ENCODE measurements at regions not wholly inside any gene's neighbourhood (a gene's known extent, or its start where the extent isn't known, plus 50 kb on each side); places are given as distances from the start of the nearest gene placed in this dataset.

DNA sequence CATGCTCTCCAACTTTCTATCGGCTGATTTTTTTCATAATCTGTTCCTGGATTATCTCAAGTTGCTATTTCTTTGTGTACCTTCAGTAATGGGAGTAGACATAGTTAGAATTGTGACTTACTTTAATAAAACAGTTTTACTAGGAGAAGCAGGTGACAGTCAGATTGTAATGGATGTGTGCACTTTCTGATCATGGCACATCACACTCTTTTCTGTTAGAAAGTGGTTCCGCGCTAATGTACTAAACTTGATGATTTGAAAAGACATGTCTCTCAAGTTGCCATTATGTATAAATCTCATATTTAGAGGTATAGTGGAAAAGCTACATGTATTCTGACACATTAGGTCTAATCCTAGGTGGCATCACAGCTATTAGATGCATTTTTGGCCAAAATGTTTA is 121.3 kb upstream of the CDH8 start:
- Histone ChIP-seq H2AFZ (ENCODE audit: low read length, unreplicated experiment) (no peak overlapping the region), H3K27me3 (ENCODE audit: insufficient read depth, low read length) (no peaks in the 10 kb centered on the region), H3K4me1 (ENCODE audit: control insufficient read depth, insufficient read depth, low read length, unreplicated experiment) (no peaks in the 10 kb centered on the region), H3K27ac (ENCODE audit: low read depth, low read length) (no peak overlapping the region), H3K36me3 (ENCODE audit: insufficient read depth, low read length) (no peaks in the 10 kb centered on the region), H3K79me2 (ENCODE audit: control insufficient read depth, insufficient read depth, low read length, unreplicated experiment) (no peaks in the 10 kb centered on the region), H3K4me3 (ENCODE audit: low read depth, low read length) (no peak overlapping the region)

DNA sequence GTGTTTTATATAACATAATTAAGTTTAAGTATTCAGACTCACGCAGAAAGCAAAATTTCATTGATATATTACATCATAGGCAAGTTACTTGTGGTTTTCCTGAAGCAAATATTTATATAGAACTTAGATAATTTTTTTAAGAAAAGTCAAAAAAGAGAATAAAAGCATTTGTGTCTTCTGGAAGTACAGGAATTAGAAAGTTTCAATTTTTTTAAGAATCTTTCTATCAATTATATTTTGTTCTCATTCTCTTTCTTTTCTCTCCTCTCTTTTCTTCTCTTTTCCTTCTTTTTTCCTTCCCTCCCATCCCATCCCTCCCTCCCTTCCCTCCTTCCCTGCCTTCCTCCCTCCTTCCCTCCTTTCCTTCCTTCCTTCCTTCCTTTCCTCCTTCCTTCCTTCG is 120.7 kb upstream of the CDH8 start:
- no peak overlapping the region for H3K4me3 ChIP-seq (ENCODE audit: low read depth, low read length)
- H3K4me1 ChIP-seq (ENCODE audit: control insufficient read depth, insufficient read depth, low read length, unreplicated experiment) = no peaks in the 10 kb centered on the region
- no peaks in the 10 kb centered on the region for H3K36me3 ChIP-seq (ENCODE audit: insufficient read depth, low read length)
- H2AFZ ChIP-seq (ENCODE audit: low read length, unreplicated experiment) = no peak overlapping the region
- H3K27ac ChIP-seq (ENCODE audit: low read depth, low read length) = no peak overlapping the region
- no peaks in the 10 kb centered on the region for H3K27me3 ChIP-seq (ENCODE audit: insufficient read depth, low read length)
- H3K79me2 ChIP-seq (ENCODE audit: control insufficient read depth, insufficient read depth, low read length, unreplicated experiment) = no peaks in the 10 kb centered on the region

DNA sequence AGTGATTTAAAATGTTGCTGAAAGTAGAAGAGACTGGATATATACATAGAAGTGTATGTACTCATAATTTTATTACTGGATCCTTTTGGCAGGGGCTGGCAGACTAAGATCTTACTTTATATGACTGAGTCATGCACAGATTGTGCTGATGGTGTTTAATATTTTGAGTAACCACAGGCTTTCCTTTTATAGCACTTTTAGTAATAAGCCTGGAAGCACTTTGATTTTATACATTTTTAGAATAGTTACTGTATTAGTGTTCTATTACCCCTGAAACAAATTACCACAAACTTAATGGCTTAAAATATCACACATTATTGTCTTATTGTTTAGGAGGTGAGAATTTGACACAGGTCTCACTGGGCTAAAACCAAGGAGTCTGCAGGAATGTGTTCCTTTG is 113.4 kb upstream of the CDH8 start:
- Histone ChIP-seq H3K27ac (ENCODE audit: low read depth, low read length) (no peak overlapping the region), H3K27me3 (ENCODE audit: insufficient read depth, low read length) (no peaks in the 10 kb centered on the region), H2AFZ (ENCODE audit: low read length, unreplicated experiment) (no peak overlapping the region), H3K4me1 (ENCODE audit: control insufficient read depth, insufficient read depth, low read length, unreplicated experiment) (no peaks in the 10 kb centered on the region), H3K36me3 (ENCODE audit: insufficient read depth, low read length) (no peaks in the 10 kb centered on the region), H3K79me2 (ENCODE audit: control insufficient read depth, insufficient read depth, low read length, unreplicated experiment) (no peaks in the 10 kb centered on the region), H3K4me3 (ENCODE audit: low read depth, low read length) (no peak overlapping the region)

DNA sequence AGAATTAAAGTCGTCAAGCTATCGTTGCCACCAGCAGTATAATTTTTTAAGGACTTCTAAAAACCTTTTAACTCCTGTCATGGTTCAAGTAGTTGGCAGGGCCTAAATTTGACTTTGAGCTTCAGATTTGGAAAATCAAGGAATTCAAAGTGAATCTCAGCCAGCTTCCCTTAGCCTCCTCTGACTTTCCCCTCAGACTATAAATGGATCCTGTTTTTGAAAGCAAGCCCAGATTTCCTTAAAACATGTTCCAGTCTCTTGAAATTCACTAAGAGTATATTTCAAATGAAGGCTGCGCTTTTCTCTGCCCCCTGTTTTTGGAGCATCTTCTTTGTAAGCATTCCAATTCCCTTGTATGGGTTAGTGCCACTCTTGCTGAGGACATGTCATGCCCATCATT is 101.8 kb upstream of the CDH8 start:
- Histone ChIP-seq H2AFZ (ENCODE audit: low read length, unreplicated experiment) (no peak overlapping the region), H3K27me3 (ENCODE audit: insufficient read depth, low read length) (no peaks in the 10 kb centered on the region), H3K36me3 (ENCODE audit: insufficient read depth, low read length) (no peaks in the 10 kb centered on the region), H3K27ac (ENCODE audit: low read depth, low read length) (no peak overlapping the region), H3K4me1 (ENCODE audit: control insufficient read depth, insufficient read depth, low read length, unreplicated experiment) (no peaks in the 10 kb centered on the region), H3K4me3 (ENCODE audit: low read depth, low read length) (no peak overlapping the region), H3K79me2 (ENCODE audit: control insufficient read depth, insufficient read depth, low read length, unreplicated experiment) (no peaks in the 10 kb centered on the region)

DNA sequence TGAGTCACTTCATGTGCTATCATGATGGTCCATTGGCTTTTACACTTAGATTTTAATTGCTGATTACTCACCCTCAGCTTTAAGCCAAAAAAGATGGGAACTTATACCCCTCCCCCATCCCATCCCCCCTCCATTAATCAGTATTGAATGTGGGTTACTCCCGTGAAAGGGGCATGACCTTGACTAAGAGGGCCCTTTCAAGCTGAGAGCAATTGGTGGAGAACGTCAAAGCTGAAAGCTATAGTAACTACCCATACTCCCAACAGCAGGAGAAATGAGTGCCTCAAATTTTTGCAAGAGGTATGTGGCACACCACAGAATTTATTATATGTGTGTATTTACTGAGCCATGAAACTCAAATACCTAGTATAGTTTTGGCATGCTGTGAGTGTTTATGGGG is 99.7 kb upstream of the CDH8 start:
- no peaks in the 10 kb centered on the region for H3K36me3 ChIP-seq (ENCODE audit: insufficient read depth, low read length)
- H3K4me3 ChIP-seq (ENCODE audit: low read depth, low read length) = no peak overlapping the region

DNA sequence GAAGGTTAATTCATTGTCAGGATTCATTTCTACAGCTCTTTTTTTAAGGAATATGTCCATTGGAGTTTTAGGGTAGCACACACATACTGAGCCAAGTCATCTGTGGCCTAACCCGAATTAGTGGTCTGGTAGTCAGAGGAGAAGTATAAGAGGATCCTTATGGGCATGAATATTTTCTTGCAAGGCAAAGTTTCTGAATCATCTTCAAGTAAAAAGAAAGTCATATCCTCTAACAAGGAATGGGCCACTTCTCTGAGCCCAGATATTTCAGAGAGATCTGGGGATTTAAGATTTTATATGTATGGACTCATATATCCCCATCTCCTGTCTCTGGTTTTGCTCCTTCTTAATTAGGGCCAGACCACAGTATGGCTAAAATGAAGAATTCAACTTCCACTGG is 99.2 kb upstream of the CDH8 start:
- H3K27ac ChIP-seq (ENCODE audit: low read depth, low read length) = no peak overlapping the region
- H3K79me2 ChIP-seq (ENCODE audit: control insufficient read depth, insufficient read depth, low read length, unreplicated experiment) = no peaks in the 10 kb centered on the region

More for the DNA sequence above, 99.7 kb upstream of the CDH8 start:
- H3K79me2 ChIP-seq (ENCODE audit: control insufficient read depth, insufficient read depth, low read length, unreplicated experiment) = no peaks in the 10 kb centered on the region
- H2AFZ ChIP-seq (ENCODE audit: low read length, unreplicated experiment) = no peak overlapping the region
- H3K27me3 ChIP-seq (ENCODE audit: insufficient read depth, low read length) = no peaks in the 10 kb centered on the region
- H3K4me1 ChIP-seq (ENCODE audit: control insufficient read depth, insufficient read depth, low read length, unreplicated experiment) = no peaks in the 10 kb centered on the region
- no peak overlapping the region for H3K27ac ChIP-seq (ENCODE audit: low read depth, low read length)

DNA sequence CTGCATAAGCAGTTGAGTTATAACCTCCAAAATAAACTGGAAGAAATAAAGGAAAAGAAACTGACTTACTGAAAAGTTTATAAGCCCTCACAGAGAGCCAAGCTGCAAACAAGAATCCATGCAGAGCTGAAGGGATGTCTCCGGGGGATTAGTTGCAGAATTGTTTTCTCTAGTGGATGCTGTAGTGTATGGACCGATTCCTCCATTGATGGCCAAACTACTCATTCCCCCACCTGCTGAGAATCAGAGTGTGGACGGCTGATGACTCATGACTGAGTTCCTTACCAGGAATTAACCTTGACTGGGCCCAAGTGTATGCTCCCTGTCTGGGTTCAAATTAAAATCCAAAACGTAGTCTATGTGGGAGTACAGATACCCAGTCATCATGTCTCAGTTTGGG is 93.9 kb upstream of the CDH8 start:
- Histone ChIP-seq H3K27ac (ENCODE audit: low read depth, low read length) (no peak overlapping the region), H3K4me1 (ENCODE audit: control insufficient read depth, insufficient read depth, low read length, unreplicated experiment) (no peaks in the 10 kb centered on the region), H3K36me3 (ENCODE audit: insufficient read depth, low read length) (no peaks in the 10 kb centered on the region), H2AFZ (ENCODE audit: low read length, unreplicated experiment) (no peak overlapping the region), H3K4me3 (ENCODE audit: low read depth, low read length) (no peak overlapping the region), H3K27me3 (ENCODE audit: insufficient read depth, low read length) (no peaks in the 10 kb centered on the region), H3K79me2 (ENCODE audit: control insufficient read depth, insufficient read depth, low read length, unreplicated experiment) (no peaks in the 10 kb centered on the region)

More for the DNA sequence above, 99.2 kb upstream of the CDH8 start:
- Histone ChIP-seq H3K4me1 (ENCODE audit: control insufficient read depth, insufficient read depth, low read length, unreplicated experiment) (no peaks in the 10 kb centered on the region), H3K36me3 (ENCODE audit: insufficient read depth, low read length) (no peaks in the 10 kb centered on the region), H3K4me3 (ENCODE audit: low read depth, low read length) (no peak overlapping the region), H3K27me3 (ENCODE audit: insufficient read depth, low read length) (no peaks in the 10 kb centered on the region), H2AFZ (ENCODE audit: low read length, unreplicated experiment) (no peak overlapping the region)

DNA sequence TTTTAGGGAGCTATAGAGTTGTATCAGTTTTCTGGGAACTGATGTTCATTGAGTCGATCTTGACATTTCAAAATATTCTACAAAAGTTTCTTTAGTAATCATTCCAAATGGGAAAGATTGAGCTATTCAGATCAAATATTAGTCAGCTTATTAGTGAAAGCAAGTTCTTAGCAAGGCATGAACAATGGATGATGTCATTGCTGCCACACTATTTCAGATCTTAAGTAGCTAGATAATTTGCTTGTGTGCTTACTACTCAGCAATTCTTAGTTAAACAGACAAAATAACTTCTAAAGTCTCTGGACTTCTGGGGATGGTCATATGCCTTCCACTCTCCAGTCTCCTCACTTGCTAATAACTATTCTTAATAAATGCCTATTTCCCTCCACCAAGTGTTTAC is 69.0 kb upstream of the CDH8 start:
- H2AFZ ChIP-seq (ENCODE audit: low read length, unreplicated experiment) = no peak overlapping the region
- no peaks in the 10 kb centered on the region for H3K79me2 ChIP-seq (ENCODE audit: control insufficient read depth, insufficient read depth, low read length, unreplicated experiment)
- no peaks in the 10 kb centered on the region for H3K27me3 ChIP-seq (ENCODE audit: insufficient read depth, low read length)
- H3K4me3 ChIP-seq (ENCODE audit: low read depth, low read length) = no peak overlapping the region
- no peak overlapping the region for H3K27ac ChIP-seq (ENCODE audit: low read depth, low read length)
- H3K36me3 ChIP-seq (ENCODE audit: insufficient read depth, low read length) = no peaks in the 10 kb centered on the region
- H3K4me1 ChIP-seq (ENCODE audit: control insufficient read depth, insufficient read depth, low read length, unreplicated experiment) = no peaks in the 10 kb centered on the region

DNA sequence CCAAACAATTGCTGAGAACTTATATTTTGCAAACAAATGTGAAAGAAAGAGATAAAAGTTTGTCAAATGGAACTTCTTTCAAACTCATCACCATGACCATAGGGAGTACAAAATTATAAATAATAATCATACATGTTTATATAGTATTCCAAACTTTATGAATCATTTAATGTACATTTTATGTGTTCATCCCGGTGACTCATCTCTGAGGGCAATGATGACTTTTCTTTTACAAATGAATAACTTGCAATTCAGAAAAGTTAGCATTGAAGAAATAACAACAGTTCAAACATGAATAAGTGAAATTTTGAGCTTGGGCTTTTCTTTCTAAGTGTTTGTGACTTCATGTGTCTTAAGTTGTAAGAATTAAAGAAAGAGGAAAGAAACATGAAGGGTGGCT is 66.3 kb upstream of the CDH8 start:
- no peaks in the 10 kb centered on the region for H3K4me1 ChIP-seq (ENCODE audit: control insufficient read depth, insufficient read depth, low read length, unreplicated experiment)
- H3K36me3 ChIP-seq (ENCODE audit: insufficient read depth, low read length) = no peaks in the 10 kb centered on the region
- no peak overlapping the region for H3K4me3 ChIP-seq (ENCODE audit: low read depth, low read length)
- no peak overlapping the region for H3K27ac ChIP-seq (ENCODE audit: low read depth, low read length)
- no peaks in the 10 kb centered on the region for H3K79me2 ChIP-seq (ENCODE audit: control insufficient read depth, insufficient read depth, low read length, unreplicated experiment)
- H2AFZ ChIP-seq (ENCODE audit: low read length, unreplicated experiment) = no peak overlapping the region
- no peaks in the 10 kb centered on the region for H3K27me3 ChIP-seq (ENCODE audit: insufficient read depth, low read length)

DNA sequence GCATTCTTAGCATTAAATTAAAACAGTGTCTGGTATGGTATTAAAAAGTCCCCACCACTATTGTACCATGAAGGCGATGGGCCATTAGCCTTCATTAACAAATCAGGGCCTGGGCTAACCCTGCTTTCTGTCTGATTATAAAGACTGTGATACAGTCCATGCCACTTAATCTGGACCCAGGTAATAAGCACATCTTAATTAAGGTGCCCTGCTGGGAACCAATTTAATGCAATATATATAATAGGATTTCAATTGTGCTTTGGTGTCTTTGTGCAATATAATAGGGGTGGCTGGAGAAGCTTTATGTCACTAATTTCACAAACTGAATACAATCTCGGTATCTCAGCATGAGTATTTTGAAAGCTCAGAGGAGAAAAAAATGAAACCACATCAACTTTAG is 64.4 kb upstream of the CDH8 start:
- Histone ChIP-seq H3K27me3 (ENCODE audit: insufficient read depth, low read length) (no peaks in the 10 kb centered on the region), H3K79me2 (ENCODE audit: control insufficient read depth, insufficient read depth, low read length, unreplicated experiment) (no peaks in the 10 kb centered on the region), H3K27ac (ENCODE audit: low read depth, low read length) (no peak overlapping the region), H3K4me1 (ENCODE audit: control insufficient read depth, insufficient read depth, low read length, unreplicated experiment) (no peaks in the 10 kb centered on the region), H3K36me3 (ENCODE audit: insufficient read depth, low read length) (no peaks in the 10 kb centered on the region), H3K4me3 (ENCODE audit: low read depth, low read length) (no peak overlapping the region), H2AFZ (ENCODE audit: low read length, unreplicated experiment) (no peak overlapping the region)

DNA sequence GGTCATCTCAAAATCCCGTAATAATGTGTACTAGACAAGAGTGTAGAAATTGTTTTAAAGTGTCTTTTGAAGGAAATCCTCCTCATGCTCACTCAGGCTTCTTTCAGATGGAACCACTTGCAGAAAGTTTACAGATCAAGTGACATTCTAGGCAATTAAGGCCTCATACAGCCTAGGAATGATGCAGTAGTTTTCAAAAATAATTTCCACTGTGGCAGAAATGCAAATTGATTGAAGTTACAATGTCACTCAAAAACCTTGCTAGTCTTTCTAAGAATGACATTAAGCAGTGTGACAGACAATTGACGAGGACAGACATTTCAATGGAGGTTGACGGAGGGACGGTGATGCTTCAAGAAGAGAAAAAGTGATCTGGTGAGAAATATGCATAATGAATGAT is 53.5 kb upstream of the CDH8 start:
- H2AFZ ChIP-seq (ENCODE audit: low read length, unreplicated experiment) = no peak overlapping the region
- H3K79me2 ChIP-seq (ENCODE audit: control insufficient read depth, insufficient read depth, low read length, unreplicated experiment) = no peaks in the 10 kb centered on the region
- no peaks in the 10 kb centered on the region for H3K36me3 ChIP-seq (ENCODE audit: insufficient read depth, low read length)
- H3K4me1 ChIP-seq (ENCODE audit: control insufficient read depth, insufficient read depth, low read length, unreplicated experiment) = no peaks in the 10 kb centered on the region
- H3K27me3 ChIP-seq (ENCODE audit: insufficient read depth, low read length) = no peaks in the 10 kb centered on the region
- H3K4me3 ChIP-seq (ENCODE audit: low read depth, low read length) = no peak overlapping the region
- H3K27ac ChIP-seq (ENCODE audit: low read depth, low read length) = no peak overlapping the region

All from ACC112 (cell line).